WTC11 (cell line): ENCODE measurements at regions not wholly inside any gene's neighbourhood (a gene's known extent, or its start where the extent isn't known, plus 50 kb on each side); places are given as distances from the start of the nearest gene placed in this dataset.

Experiments
- CREM ChIP-seq: sonication (generic); formaldehyde crosslinking; IDR thresholded peaks from 2 replicates; pipeline ENCODE4 v1.8.1; 2022; ENCODE audit warnings: mild to moderate bottlenecking, missing genetic modification reagents, moderate library complexity
- ZNF138 ChIP-seq: sonication (generic); formaldehyde crosslinking; conservative IDR thresholded peaks from 2 replicates; pipeline ENCODE4 v1.8.1; 2022; ENCODE audit warnings: mild to moderate bottlenecking, moderate library complexity, missing genetic modification reagents
- TF ChIP-seq, protein P1 (sequence below): fragments of 200-600 bp; IDR thresholded peaks from 2 replicates; pipeline ENCODE4 v1.8.0; 2022; ENCODE audit warnings: antibody characterized with exemption
- TF ChIP-seq, protein P2 (sequence below): sonication (generic); formaldehyde crosslinking; IDR thresholded peaks from 2 replicates; pipeline ENCODE4 v1.8.0; 2023; ENCODE audit warnings: missing genetic modification reagents
- TF ChIP-seq, protein P3 (sequence below): sonication (generic); formaldehyde crosslinking; IDR thresholded peaks from 2 replicates; pipeline ENCODE4 v1.8.1; 2023; ENCODE audit warnings: mild to moderate bottlenecking, missing genetic modification reagents
- TF ChIP-seq, protein P4 (sequence below): fragments of 250-450 bp; sonication (Bioruptor Pico); IDR thresholded peaks from 2 replicates; pipeline ENCODE4 v1.8.0; 2021; ENCODE audit warnings: mild to moderate bottlenecking

DNA sequence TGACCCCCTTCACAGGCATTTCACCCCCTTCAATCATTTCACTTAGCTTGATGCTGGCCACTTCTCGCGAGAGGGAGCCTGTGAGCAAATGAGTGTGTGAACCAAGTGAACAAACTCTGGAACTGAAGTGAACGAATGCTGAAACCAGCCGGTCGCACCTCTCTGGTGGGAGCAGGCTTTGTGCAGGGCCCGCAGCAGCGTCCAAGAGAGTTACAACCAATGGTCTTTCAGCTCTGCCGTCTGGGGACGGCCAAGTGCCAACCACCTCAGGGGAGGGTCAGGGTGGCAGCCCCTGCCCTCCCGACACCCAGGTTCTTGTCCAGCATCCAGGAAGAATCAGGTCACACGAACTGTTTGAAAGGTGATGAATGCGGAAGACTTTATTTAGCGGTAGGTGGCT is 764.0 kb downstream of the SUCLG1 start:
- TF ChIP-seq, protein P1, sequence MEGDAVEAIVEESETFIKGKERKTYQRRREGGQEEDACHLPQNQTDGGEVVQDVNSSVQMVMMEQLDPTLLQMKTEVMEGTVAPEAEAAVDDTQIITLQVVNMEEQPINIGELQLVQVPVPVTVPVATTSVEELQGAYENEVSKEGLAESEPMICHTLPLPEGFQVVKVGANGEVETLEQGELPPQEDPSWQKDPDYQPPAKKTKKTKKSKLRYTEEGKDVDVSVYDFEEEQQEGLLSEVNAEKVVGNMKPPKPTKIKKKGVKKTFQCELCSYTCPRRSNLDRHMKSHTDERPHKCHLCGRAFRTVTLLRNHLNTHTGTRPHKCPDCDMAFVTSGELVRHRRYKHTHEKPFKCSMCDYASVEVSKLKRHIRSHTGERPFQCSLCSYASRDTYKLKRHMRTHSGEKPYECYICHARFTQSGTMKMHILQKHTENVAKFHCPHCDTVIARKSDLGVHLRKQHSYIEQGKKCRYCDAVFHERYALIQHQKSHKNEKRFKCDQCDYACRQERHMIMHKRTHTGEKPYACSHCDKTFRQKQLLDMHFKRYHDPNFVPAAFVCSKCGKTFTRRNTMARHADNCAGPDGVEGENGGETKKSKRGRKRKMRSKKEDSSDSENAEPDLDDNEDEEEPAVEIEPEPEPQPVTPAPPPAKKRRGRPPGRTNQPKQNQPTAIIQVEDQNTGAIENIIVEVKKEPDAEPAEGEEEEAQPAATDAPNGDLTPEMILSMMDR = no peak
- TF ChIP-seq, protein P2, sequence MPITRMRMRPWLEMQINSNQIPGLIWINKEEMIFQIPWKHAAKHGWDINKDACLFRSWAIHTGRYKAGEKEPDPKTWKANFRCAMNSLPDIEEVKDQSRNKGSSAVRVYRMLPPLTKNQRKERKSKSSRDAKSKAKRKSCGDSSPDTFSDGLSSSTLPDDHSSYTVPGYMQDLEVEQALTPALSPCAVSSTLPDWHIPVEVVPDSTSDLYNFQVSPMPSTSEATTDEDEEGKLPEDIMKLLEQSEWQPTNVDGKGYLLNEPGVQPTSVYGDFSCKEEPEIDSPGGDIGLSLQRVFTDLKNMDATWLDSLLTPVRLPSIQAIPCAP (CRISPR knock-in tag) = no peak
- TF ChIP-seq, protein P3, sequence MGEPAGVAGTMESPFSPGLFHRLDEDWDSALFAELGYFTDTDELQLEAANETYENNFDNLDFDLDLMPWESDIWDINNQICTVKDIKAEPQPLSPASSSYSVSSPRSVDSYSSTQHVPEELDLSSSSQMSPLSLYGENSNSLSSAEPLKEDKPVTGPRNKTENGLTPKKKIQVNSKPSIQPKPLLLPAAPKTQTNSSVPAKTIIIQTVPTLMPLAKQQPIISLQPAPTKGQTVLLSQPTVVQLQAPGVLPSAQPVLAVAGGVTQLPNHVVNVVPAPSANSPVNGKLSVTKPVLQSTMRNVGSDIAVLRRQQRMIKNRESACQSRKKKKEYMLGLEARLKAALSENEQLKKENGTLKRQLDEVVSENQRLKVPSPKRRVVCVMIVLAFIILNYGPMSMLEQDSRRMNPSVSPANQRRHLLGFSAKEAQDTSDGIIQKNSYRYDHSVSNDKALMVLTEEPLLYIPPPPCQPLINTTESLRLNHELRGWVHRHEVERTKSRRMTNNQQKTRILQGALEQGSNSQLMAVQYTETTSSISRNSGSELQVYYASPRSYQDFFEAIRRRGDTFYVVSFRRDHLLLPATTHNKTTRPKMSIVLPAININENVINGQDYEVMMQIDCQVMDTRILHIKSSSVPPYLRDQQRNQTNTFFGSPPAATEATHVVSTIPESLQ = no peak
- TF ChIP-seq CREM (CRISPR knock-in tag) = no peak
- TF ChIP-seq, protein P4, sequence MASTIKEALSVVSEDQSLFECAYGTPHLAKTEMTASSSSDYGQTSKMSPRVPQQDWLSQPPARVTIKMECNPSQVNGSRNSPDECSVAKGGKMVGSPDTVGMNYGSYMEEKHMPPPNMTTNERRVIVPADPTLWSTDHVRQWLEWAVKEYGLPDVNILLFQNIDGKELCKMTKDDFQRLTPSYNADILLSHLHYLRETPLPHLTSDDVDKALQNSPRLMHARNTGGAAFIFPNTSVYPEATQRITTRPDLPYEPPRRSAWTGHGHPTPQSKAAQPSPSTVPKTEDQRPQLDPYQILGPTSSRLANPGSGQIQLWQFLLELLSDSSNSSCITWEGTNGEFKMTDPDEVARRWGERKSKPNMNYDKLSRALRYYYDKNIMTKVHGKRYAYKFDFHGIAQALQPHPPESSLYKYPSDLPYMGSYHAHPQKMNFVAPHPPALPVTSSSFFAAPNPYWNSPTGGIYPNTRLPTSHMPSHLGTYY (CRISPR knock-in tag) = no peak
- no peak for TF ChIP-seq ZNF138 (CRISPR knock-in tag)
